NCI-H446 (cell line): ENCODE measurements at regions not wholly inside any gene's neighbourhood (a gene's known extent, or its start where the extent isn't known, plus 50 kb on each side); places are given as distances from the start of the nearest gene placed in this dataset.

Experiments
- DNase-seq, 2 experiments: peaks; one replicate each; lab custom pipeline; 2025; lab: John Stamatoyannopoulos, UW

DNA sequence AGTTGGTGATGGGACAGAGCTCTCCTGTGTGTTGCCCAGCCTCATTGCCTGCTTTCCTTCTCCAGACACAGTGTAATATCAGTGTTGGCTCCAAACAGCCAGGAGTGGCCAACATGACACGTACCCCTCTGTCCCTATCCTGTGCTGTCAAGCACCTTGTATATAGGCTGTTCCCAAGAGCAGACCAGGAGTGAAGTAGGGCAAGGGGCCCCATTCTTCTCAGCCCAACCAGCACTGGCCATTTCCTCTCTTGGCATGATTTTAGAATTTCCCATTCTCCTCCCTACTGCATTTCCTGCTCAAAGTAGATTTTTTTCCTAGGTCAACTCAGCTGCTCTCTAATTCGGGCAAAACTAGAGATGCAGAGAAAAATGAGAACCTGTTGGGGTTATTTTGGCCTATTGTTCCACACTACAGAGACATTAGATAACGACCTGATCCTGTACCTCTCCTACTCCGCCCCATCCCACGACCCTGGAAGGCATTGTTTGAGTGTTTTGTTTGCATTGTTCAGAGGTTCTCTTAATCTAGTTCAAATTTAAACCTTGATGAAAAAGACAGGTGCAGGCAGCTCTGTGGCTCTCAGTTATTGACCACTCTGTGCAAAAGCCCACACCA is 95.6 kb downstream of the RASSF10 start:
- DNase-seq = no peak

DNA sequence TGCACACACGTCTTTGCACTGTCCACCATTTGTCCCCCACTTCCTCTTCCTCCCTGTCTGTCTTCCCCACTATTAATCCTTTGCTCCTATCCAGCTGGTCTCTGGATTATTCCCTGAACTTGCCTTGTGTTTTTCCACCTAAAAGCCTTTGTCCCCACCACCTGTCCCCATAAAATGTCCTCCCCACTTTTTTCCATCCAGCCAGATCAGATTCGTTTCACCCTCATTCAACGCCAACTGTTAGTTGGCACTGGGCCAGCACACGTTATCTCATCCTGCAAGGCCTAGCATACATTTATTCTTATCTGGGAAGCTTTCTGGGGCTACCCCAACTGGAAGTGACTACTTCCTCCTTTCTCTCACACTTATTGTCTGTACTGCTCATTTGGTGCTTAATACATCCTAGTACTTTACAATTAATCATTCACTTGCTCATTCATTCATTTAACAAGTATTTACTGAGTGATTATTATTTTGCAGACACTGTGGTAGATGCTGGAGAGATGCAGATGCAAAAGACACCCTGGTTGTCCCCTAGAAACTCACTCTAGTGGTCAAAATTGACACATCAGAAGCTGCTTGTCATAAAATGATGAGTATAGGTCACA is 96.2 kb downstream of the RASSF10 start:
- no peak for DNase-seq

- DNase-seq = no peak
Observed at GRCh38 chr11:13107544-13108044, 98.5 kb downstream of the RASSF10 start.

GRCh38 chr11:13108416-13108815 is 99.3 kb downstream of the RASSF10 start:
- DNase-seq = no peak

DNA sequence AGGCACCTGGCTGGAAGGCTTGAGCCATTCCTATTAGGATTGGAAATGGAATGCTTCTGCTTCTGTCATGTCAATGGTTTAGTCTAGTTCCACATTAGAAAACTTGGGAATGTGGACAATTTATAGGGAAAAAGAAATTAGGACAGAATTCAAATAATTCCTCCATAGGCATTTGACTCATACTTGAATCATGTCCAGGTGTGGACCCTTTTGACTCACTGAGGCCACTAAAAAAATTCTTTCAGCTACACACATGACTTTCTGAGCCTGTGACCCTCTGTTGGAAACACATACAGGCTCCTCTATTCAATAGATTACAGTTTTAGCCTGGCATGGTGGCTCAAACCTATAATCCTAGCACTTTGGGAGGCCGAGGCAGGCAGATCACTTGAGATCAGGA is 100.5 kb downstream of the RASSF10 start:
- DNase-seq = no peak

- no peak for DNase-seq
Observed at GRCh38 chr11:13110145-13110544, 101.0 kb downstream of the RASSF10 start.

DNA sequence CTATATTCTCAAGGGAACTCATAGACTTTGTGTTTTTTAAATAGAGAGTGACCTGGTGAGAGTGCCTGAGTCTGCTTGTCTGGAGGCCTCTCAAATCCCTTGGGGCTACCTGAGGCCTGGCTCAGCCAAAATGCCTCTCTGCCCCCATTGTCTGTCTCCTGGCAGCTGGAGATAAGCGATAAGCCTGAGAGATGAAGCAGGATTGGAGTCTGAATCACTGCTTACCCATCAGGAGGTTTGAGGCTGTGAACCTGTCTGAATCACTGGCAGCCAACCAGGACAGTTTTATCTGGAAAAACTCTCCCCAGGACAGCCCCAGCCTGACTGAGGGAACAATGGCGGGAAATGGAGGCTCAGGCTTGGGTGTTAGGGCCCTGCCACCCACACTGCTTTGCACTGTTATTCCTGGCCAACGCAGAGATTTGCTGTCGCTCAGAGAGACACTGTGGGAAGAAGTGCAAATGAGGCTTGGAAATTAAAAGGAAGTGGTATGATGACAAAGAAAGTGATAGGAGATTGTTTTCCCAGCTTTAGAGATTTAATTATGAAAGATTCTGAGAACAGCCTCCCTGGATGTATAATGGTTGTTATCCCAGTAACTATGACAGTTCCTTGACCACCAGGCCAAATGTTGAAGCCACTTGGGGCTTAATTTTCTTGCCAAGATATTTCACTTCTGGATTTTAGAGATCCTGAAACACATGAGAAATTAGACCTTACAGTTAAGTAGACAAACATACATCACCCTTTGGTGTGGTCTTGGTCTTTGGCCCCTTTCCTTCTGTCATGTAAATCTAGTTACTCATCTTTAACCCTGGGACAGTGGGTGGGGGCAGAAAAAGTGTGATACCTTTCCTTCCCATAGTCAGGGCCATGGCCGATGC is 102.1 kb downstream of the RASSF10 start:
- DNase-seq = no peak

DNA sequence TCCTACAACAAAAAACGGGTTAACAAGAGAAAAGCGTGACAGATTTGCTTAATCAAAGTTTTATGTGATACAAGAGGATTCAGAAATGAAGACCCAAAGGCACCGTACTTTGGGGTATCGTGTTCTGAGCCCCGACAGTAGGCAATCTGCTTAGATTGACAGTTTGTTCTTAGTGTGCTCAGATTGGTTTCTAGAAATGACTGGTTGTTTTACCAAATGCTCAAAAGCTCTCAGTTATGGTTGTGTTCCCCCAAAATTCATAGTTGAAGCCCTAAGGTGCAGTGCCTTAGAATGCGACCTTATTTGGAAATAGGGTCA is 102.7 kb downstream of the RASSF10 start:
- DNase-seq = no peak

GRCh38 chr11:13114566-13115379 is 105.7 kb downstream of the RASSF10 start:
- no peak for DNase-seq

DNA sequence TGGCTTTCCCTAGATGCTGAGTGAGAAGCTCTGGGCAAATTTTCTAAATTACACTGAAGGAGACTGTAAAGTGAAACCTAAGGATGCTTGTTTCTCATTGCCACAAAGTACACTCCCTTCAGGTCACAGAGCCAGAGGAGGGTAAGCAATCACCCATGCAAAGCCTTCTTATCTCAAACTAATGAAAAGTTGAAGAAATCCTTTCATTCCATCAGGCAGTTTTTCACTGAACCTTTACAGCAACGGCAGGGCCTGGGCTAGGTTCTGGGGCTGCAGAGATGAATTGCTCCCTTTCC is 106.2 kb downstream of the RASSF10 start:
- no peak for DNase-seq

DNA sequence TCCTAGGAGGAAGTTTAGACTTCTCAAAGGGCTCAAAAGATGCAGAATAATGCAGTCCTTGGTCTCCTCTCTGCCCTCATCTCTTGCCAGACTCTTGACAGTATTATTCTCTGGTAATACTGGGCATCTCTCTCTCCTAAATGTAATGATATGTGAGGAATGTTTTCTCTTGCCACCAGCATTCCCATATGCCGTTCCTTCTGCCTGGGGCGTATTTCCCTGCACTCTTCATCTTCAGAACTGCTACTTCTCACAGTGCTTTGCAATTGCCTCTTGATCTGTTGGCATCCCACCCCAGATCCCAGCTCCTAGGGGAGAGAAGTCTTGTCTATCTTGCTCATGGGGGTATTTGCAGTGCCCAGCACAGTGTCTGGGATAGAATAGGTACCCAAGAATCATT is 107.4 kb downstream of the RASSF10 start:
- DNase-seq = no peak

GRCh38 chr11:13117344-13117743 is 108.2 kb downstream of the RASSF10 start:
- no peak for DNase-seq

- DNase-seq = no peak
Observed at GRCh38 chr11:13118194-13118593, 109.1 kb downstream of the RASSF10 start.

DNA sequence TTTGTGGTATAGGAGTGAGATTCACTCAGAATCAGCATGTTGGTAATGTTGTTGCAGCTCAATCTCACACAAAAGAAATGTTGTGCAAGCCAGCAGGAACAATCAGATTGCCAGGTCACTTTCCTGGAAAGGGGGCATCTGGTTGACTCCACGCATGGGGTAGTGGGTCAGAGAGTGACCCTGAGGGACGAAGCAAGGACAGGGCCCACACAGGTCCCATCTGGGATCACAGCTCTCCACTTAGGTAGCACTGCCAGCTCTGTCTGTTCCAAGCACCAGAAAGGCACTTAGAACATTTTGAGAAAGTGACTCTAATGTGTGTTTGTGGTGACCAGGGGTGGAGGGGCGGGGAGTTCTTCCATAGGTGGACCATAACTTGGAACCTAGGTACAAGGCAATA is 109.5 kb downstream of the RASSF10 start:
- no peak for DNase-seq

GRCh38 chr11:13119361-13119760 is 110.2 kb downstream of the RASSF10 start:
- no peak for DNase-seq

- DNase-seq = no peak
Observed at GRCh38 chr11:13119941-13120520, 110.9 kb downstream of the RASSF10 start.

DNA sequence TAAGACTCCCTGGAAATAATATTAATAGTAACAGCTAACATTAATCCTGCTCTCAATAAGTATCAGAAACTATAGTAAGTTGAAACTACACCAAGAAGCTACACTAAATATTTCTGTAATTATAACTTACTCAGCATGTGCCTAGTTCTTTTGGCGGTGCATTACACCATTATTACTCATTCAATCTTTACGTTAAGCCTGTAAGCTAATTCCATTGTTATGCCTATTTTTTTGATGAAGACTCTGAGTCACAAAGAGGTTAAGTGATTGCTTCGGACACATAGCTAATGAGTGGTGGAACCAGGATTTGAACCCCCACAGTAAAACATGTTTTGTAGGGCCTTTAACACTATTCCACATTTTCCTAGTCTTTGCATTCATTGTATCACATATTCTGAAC is 111.6 kb downstream of the RASSF10 start:
- DNase-seq = no peak

- DNase-seq = no peak
Observed at GRCh38 chr11:13126430-13126829, 117.3 kb downstream of the RASSF10 start.

DNA sequence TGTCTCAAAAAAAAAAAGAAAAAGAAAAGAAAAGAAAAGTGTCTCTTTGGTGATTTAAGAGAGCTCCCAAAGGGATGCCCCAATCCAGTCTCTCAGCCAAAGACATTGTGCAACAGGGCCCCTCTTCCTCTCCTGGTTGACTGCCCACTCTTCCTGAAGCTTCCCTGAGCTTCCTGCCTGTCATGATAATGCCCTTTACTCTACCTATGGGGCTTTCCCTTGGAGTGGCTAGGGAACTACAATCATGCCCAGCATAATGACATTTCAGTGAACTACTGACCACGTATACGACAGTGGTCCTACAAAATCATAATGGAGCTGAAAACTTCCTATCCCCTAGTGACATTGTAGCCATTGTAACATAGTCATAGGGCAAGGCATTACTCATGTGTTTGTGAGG is 118.0 kb downstream of the RASSF10 start:
- no peak for DNase-seq

DNA sequence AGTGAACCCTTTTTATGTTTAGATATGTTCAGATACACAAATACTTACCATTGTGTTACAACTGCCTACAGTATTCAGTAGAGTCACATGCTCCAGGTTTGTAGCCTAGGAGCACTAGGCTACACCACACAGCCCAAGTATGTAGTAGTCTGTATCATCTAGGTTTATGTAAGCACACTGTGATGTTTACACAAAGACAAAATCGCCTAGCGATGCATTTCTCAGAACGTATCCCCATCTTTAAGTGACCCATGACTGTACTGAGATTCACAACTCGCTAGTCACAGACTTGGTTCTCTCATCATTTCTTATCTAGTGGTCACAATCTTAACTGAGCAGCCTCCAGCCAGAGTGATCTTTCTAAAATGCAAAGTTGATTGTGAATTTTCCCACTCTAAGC is 119.2 kb downstream of the RASSF10 start:
- DNase-seq = no peak

- no peak for DNase-seq
Observed at GRCh38 chr11:13134066-13134465, 125.0 kb downstream of the RASSF10 start.

GRCh38 chr11:13134886-13135285 is 125.8 kb downstream of the RASSF10 start:
- DNase-seq = no peak
